GM23338 (cell line): ENCODE measurements at regions not wholly inside any gene's neighbourhood (a gene's known extent, or its start where the extent isn't known, plus 50 kb on each side); places are given as distances from the start of the nearest gene placed in this dataset.
A peak's percentile ranks its signal among the peaks of the same experiment; 100 is the strongest.

ENCODE experiments used
- ATAC-seq: fragments of 200-7000 bp; cut with Tn5 transposase; 3 replicates; pipeline ENCODE4 v1.9.1; 2020
- DNase-seq: peaks from one replicate; pipeline ENCODE4 v3.0.0-alpha.2; 2015; ENCODE audit warnings: low spot score
- H2AFZ ChIP-seq: fragments of 200-600 bp; sonication (generic); 2 replicates; pipeline ENCODE4 v1.8.0; 2016; ENCODE audit warnings: antibody characterized with exemption, mild to moderate bottlenecking, moderate library complexity
- H3F3A ChIP-seq: fragments of 200-600 bp; sonication (generic); replicated peaks from 2 replicates; pipeline ENCODE4 v1.8.0; 2017; ENCODE audit warnings: antibody characterized with exemption, mixed run types, low read depth
- H3K27ac ChIP-seq: fragments of 200-600 bp; sonication (generic); 2 replicates; pipeline ENCODE4 v1.6.1; 2016; ENCODE audit warnings: low read depth
- H3K27me3 ChIP-seq: fragments of 200-600 bp; sonication (generic); 2 replicates; pipeline ENCODE4 v1.8.0; 2016; ENCODE audit warnings: mild to moderate bottlenecking, mixed run types, moderate library complexity; ENCODE audit not compliant: insufficient read depth
- H3K36me3 ChIP-seq: fragments of 200-600 bp; sonication (generic); 2 replicates; pipeline ENCODE4 v1.8.0; 2016; ENCODE audit warnings: mild to moderate bottlenecking; ENCODE audit not compliant: insufficient read depth
- H3K4me1 ChIP-seq: fragments of 200-600 bp; sonication (generic); 2 replicates; pipeline ENCODE4 v1.8.0; 2016; ENCODE audit warnings: mild to moderate bottlenecking, moderate library complexity; ENCODE audit not compliant: insufficient read depth
- H3K4me2 ChIP-seq: fragments of 200-600 bp; sonication (generic); 2 replicates; pipeline ENCODE4 v1.7.1; 2017; ENCODE audit warnings: mixed run types
- H3K4me3 ChIP-seq: fragments of 200-600 bp; sonication (generic); 2 replicates; pipeline ENCODE4 v1.6.1; 2016; ENCODE audit warnings: mixed run types
- H3K79me2 ChIP-seq: fragments of 200-600 bp; sonication (generic); replicated peaks from 2 replicates; pipeline ENCODE4 v1.8.0; 2017; ENCODE audit warnings: mild to moderate bottlenecking; ENCODE audit not compliant: insufficient read depth
- H3K9me2 ChIP-seq: fragments of 200-600 bp; sonication (generic); 2 replicates; pipeline ENCODE4 v1.8.0; 2017; ENCODE audit not compliant: insufficient read depth
- H4K20me1 ChIP-seq: fragments of 200-600 bp; sonication (generic); replicated peaks from 2 replicates; pipeline ENCODE4 v1.8.0; 2017; ENCODE audit warnings: mild to moderate bottlenecking; ENCODE audit not compliant: insufficient read depth
- H3K27ac Mint-ChIP-seq: 2 replicates; pipeline ENCODE4 v1.8.0; 2020; ENCODE audit warnings: inconsistent platforms, mild to moderate bottlenecking, moderate library complexity, mixed read lengths
- H3K27me3 Mint-ChIP-seq: 3 replicates; pipeline ENCODE4 v1.8.0; 2022; ENCODE audit warnings: low read depth, mild to moderate bottlenecking, moderate library complexity, mixed read lengths, inconsistent platforms; ENCODE audit not compliant: insufficient read depth, poor library complexity
- H3K36me3 Mint-ChIP-seq: 3 replicates; pipeline ENCODE4 v1.8.0; 2021; ENCODE audit warnings: low read depth, mild to moderate bottlenecking, inconsistent platforms, moderate library complexity, mixed read lengths
- H3K4me1 Mint-ChIP-seq: 3 replicates; pipeline ENCODE4 v1.8.0; 2020; ENCODE audit warnings: mild to moderate bottlenecking, inconsistent platforms, mixed read lengths
- H3K4me3 Mint-ChIP-seq: 3 replicates; pipeline ENCODE4 v1.8.0; 2021; ENCODE audit warnings: moderate library complexity, mild to moderate bottlenecking, inconsistent platforms, mixed read lengths
- H3K9me3 Mint-ChIP-seq: 3 replicates; pipeline ENCODE4 v1.8.0; 2020; ENCODE audit warnings: moderate library complexity, mild to moderate bottlenecking, inconsistent platforms, mixed read lengths
- CREB1 ChIP-seq: fragments of 250-450 bp; sonication (Bioruptor Pico); IDR thresholded peaks from 2 replicates; pipeline ENCODE4 v1.5.0; 2020; ENCODE audit warnings: low read depth, mild to moderate bottlenecking, moderate library complexity
- EZH2 ChIP-seq: fragments of 200-600 bp; sonication (generic); IDR thresholded peaks from one replicate; pipeline ENCODE4 v1.8.0; 2017; ENCODE audit warnings: antibody characterized with exemption, mild to moderate bottlenecking, low read depth; ENCODE audit not compliant: unreplicated experiment
- EZH2phosphoT487 ChIP-seq: fragments of 200-600 bp; sonication (generic); IDR thresholded peaks from one replicate; pipeline ENCODE4 v1.8.1; 2018; ENCODE audit warnings: antibody characterized with exemption; ENCODE audit not compliant: unreplicated experiment
- NANOG ChIP-seq: IDR thresholded peaks from 2 replicates; pipeline ENCODE4 v1.6.1; 2016; ENCODE audit warnings: antibody characterized with exemption, borderline replicate concordance
- POLR2AphosphoS5 ChIP-seq: IDR thresholded peaks from 2 replicates; pipeline ENCODE4 v1.6.1; 2016; ENCODE audit warnings: antibody characterized with exemption, low read depth
- REST ChIP-seq: IDR thresholded peaks from one replicate; pipeline ENCODE4 v1.6.1; 2018; ENCODE audit warnings: antibody characterized with exemption; ENCODE audit not compliant: unreplicated experiment
- STAT1 ChIP-seq: IDR thresholded peaks from one replicate; pipeline ENCODE4 v1.6.1; 2016; ENCODE audit warnings: antibody characterized with exemption; ENCODE audit not compliant: unreplicated experiment
- ZNF331 ChIP-seq: fragments of 250-450 bp; sonication (Bioruptor Pico); IDR thresholded peaks from 2 replicates; pipeline ENCODE4 v1.5.0; 2020; ENCODE audit warnings: low read depth, mild to moderate bottlenecking, moderate library complexity
- TF ChIP-seq, protein P1 (sequence below), 2 experiments: fragments of 200-600 bp in 1 of 2; sonication (generic) in 1 of 2; conservative IDR thresholded peaks; 2 replicates each; pipeline versions ENCODE4 v1.5.1 to v1.6.1; 2016 to 2017; ENCODE audit warnings: antibody characterized with exemption in 2 of 2, low read depth in 2 of 2, mild to moderate bottlenecking in 2 of 2, moderate library complexity in 1 of 2
- TF ChIP-seq, protein P2 (sequence below): fragments of 250-450 bp; sonication (Bioruptor Pico); IDR thresholded peaks from 2 replicates; pipeline ENCODE4 v1.5.0; 2020; ENCODE audit warnings: mild to moderate bottlenecking, moderate library complexity

DNA sequence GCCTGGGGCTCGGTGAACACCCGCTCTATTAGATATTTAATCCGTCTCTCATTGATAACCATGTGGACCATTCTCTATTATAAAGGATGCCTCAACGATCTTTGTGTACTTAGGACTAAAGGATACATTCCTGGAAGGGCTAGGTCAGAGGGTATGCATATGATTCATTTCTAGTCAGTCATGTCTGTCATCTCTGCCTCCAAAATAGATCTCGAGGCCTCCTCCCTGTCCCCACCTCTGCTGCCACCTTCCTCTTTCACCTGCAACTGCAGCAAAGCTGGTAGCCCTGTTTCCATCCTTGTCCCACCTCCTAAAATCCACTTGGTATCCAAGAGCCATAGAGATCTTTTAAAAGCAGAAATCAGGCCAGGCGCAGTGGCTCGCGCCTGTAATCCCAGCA, 121.5 kb downstream of the KATNIP start:
- no peaks in the 10 kb centered on the region for H3K9me2 ChIP-seq
- H3K4me1 ChIP-seq: no peaks in the 10 kb centered on the region
- H3K4me3 Mint-ChIP-seq: no peak overlapping the region
- DNase-seq (peak; percentile 53), ATAC-seq (peak; percentile 67)
- no peaks in the 10 kb centered on the region for H3K27me3 ChIP-seq
- H3K79me2 ChIP-seq: no peaks in the 10 kb centered on the region
- H4K20me1 ChIP-seq: peaks cover 2% of the 10 kb centered on the region; the same call in 1 of the 2 replicates
- H3K4me1 Mint-ChIP-seq: peaks cover 2% of the 10 kb centered on the region; the same call in 1 of the 3 replicates
- no peak for TF ChIP-seq EZH2
- TF ChIP-seq, protein P1, sequence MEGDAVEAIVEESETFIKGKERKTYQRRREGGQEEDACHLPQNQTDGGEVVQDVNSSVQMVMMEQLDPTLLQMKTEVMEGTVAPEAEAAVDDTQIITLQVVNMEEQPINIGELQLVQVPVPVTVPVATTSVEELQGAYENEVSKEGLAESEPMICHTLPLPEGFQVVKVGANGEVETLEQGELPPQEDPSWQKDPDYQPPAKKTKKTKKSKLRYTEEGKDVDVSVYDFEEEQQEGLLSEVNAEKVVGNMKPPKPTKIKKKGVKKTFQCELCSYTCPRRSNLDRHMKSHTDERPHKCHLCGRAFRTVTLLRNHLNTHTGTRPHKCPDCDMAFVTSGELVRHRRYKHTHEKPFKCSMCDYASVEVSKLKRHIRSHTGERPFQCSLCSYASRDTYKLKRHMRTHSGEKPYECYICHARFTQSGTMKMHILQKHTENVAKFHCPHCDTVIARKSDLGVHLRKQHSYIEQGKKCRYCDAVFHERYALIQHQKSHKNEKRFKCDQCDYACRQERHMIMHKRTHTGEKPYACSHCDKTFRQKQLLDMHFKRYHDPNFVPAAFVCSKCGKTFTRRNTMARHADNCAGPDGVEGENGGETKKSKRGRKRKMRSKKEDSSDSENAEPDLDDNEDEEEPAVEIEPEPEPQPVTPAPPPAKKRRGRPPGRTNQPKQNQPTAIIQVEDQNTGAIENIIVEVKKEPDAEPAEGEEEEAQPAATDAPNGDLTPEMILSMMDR (conservative IDR thresholded peaks at IDR 0.05; ENCODE audit: low read depth in 2 of 2): peak; percentile 43 to 45
- H2AFZ ChIP-seq: no peak overlapping the region
- H3K36me3 ChIP-seq: no peaks in the 10 kb centered on the region
- no peaks in the 10 kb centered on the region for H3F3A ChIP-seq
- peaks cover 5% of the 10 kb centered on the region; the same call in 2 of the 3 replicates for H3K9me3 Mint-ChIP-seq
- no peak overlapping the region for H3K4me3 ChIP-seq
- H3K27ac ChIP-seq: no peak overlapping the region
- H3K27me3 Mint-ChIP-seq: peaks cover 8% of the 10 kb centered on the region
- no peaks in the 10 kb centered on the region; the same call in 2 of the 3 replicates for H3K36me3 Mint-ChIP-seq
- no peak overlapping the region for H3K4me2 ChIP-seq
- H3K27ac Mint-ChIP-seq: no peak overlapping the region

DNA sequence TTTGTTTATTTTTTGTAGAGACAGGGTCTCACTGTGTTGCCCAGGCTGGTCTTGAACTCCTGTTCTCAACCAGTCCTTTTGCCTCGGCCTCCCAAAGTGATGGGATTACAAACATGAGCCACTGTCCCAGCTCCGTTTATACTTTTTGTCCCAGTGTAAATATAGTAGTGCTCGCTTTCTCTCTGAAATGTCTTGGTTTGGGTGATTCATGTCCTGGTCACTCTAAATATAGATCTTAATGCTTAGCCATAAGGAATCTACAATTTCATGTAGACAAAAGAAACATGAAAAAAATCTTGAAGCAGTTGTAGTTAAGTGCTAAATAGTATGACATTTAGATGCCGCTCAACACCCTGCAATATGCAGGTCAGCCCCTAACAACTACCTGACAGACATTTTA, 126.9 kb downstream of the KATNIP start:
- Histone ChIP-seq H3K4me3 (no peak overlapping the region), H3K27ac (no peak overlapping the region), H4K20me1 (peaks cover 3% of the 10 kb centered on the region; the same call in 1 of the 2 replicates), H3K9me2 (no peaks in the 10 kb centered on the region), H2AFZ (no peak overlapping the region), H3K79me2 (no peaks in the 10 kb centered on the region), H3K27me3 (no peaks in the 10 kb centered on the region), H3F3A (no peaks in the 10 kb centered on the region), H3K4me1 (no peaks in the 10 kb centered on the region), H3K4me2 (no peak overlapping the region), H3K36me3 (no peaks in the 10 kb centered on the region; the same call in 1 of the 2 replicates)
- Mint-ChIP-seq H3K9me3 (peaks cover 5% of the 10 kb centered on the region; the same call in 2 of the 3 replicates), H3K4me1 (peaks cover 3% of the 10 kb centered on the region; the same call in 2 of the 3 replicates), H3K27ac (no peak overlapping the region), H3K27me3 (peaks cover 10% of the 10 kb centered on the region), H3K4me3 (no peak overlapping the region), H3K36me3 (peaks cover 17% of the 10 kb centered on the region)
- no peak for DNase-seq
- ATAC-seq: no peak
- TF ChIP-seq STAT1 (no peak), ZNF331 (no peak), REST (no peak), POLR2AphosphoS5 (no peak), EZH2phosphoT487 (no peak), EZH2 (no peak), CREB1 (CRISPR knock-in tag) (no peak), NANOG (no peak)
- TF ChIP-seq, protein P2, sequence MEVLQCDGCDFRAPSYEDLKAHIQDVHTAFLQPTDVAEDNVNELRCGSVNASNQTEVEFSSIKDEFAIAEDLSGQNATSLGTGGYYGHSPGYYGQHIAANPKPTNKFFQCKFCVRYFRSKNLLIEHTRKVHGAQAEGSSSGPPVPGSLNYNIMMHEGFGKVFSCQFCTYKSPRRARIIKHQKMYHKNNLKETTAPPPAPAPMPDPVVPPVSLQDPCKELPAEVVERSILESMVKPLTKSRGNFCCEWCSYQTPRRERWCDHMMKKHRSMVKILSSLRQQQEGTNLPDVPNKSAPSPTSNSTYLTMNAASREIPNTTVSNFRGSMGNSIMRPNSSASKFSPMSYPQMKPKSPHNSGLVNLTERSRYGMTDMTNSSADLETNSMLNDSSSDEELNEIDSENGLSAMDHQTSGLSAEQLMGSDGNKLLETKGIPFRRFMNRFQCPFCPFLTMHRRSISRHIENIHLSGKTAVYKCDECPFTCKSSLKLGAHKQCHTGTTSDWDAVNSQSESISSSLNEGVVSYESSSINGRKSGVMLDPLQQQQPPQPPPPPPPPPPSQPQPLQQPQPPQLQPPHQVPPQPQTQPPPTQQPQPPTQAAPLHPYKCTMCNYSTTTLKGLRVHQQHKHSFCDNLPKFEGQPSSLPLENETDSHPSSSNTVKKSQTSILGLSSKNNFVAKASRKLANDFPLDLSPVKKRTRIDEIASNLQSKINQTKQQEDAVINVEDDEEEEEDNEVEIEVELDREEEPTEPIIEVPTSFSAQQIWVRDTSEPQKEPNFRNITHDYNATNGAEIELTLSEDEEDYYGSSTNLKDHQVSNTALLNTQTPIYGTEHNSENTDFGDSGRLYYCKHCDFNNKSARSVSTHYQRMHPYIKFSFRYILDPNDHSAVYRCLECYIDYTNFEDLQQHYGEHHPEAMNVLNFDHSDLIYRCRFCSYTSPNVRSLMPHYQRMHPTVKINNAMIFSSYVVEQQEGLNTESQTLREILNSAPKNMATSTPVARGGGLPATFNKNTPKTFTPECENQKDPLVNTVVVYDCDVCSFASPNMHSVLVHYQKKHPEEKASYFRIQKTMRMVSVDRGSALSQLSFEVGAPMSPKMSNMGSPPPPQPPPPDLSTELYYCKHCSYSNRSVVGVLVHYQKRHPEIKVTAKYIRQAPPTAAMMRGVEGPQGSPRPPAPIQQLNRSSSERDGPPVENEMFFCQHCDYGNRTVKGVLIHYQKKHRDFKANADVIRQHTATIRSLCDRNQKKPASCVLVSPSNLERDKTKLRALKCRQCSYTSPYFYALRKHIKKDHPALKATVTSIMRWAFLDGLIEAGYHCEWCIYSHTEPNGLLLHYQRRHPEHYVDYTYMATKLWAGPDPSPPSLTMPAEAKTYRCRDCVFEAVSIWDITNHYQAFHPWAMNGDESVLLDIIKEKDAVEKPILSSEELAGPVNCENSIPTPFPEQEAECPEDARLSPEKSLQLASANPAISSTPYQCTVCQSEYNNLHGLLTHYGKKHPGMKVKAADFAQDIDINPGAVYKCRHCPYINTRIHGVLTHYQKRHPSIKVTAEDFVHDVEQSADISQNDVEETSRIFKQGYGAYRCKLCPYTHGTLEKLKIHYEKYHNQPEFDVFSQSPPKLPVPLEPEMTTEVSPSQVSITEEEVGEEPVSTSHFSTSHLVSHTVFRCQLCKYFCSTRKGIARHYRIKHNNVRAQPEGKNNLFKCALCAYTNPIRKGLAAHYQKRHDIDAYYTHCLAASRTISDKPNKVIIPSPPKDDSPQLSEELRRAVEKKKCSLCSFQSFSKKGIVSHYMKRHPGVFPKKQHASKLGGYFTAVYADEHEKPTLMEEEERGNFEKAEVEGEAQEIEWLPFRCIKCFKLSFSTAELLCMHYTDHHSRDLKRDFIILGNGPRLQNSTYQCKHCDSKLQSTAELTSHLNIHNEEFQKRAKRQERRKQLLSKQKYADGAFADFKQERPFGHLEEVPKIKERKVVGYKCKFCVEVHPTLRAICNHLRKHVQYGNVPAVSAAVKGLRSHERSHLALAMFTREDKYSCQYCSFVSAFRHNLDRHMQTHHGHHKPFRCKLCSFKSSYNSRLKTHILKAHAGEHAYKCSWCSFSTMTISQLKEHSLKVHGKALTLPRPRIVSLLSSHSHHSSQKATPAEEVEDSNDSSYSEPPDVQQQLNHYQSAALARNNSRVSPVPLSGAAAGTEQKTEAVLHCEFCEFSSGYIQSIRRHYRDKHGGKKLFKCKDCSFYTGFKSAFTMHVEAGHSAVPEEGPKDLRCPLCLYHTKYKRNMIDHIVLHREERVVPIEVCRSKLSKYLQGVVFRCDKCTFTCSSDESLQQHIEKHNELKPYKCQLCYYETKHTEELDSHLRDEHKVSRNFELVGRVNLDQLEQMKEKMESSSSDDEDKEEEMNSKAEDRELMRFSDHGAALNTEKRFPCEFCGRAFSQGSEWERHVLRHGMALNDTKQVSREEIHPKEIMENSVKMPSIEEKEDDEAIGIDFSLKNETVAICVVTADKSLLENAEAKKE (CRISPR knock-in tag): no peak
